ENCODE measurements at regions not wholly inside any gene's neighbourhood (a gene's known extent, or its start where the extent isn't known, plus 50 kb on each side); places are given as distances from the start of the nearest gene placed in this dataset.

- Histone ChIP-seq H3K36me3 (ENCODE audit: insufficient read depth, low read depth, low read length) (no peaks in the 10 kb centered on the region), H3K4me1 (ENCODE audit: insufficient read depth, low read length) (no peaks in the 10 kb centered on the region; the same call in 1 of the 2 replicates), H3K27me3 (ENCODE audit: insufficient read depth, low read length) (no peaks in the 10 kb centered on the region), H3K4me3 (ENCODE audit: low read length) (no peak overlapping the region), H3K9me3 (ENCODE audit: insufficient read depth, low read depth, low read length) (no peaks in the 10 kb centered on the region), H3K27ac (ENCODE audit: low read length) (no peak overlapping the region), H3K9ac (ENCODE audit: low read depth, low read length) (no peak overlapping the region)
Observed at GRCh38 chr11:116457336-116458007, 315.3 kb downstream of the BUD13 start.

- no peaks in the 10 kb centered on the region; the same call in 1 of the 2 replicates for H3K4me1 ChIP-seq (ENCODE audit: insufficient read depth, low read length)
- H3K36me3 ChIP-seq (ENCODE audit: insufficient read depth, low read depth, low read length) = no peaks in the 10 kb centered on the region
- no peak overlapping the region for H3K27ac ChIP-seq (ENCODE audit: low read length)
- no peak overlapping the region for H3K4me3 ChIP-seq (ENCODE audit: low read length)
- H3K9me3 ChIP-seq (ENCODE audit: insufficient read depth, low read depth, low read length) = 0 out of 2 replicates have a peak, but pooled peaks cover 3% of the 10 kb centered on the region
- H3K27me3 ChIP-seq (ENCODE audit: insufficient read depth, low read length) = no peaks in the 10 kb centered on the region
- H3K9ac ChIP-seq (ENCODE audit: low read depth, low read length) = no peak overlapping the region
Observed at GRCh38 chr11:116454951-116455350, 317.8 kb downstream of the BUD13 start.

- peaks cover 8% of the 10 kb centered on the region; the same call in 1 of the 2 replicates for H3K9me3 ChIP-seq (ENCODE audit: insufficient read depth, low read depth, low read length)
- H3K4me3 ChIP-seq (ENCODE audit: low read length) = no peak overlapping the region
- no peaks in the 10 kb centered on the region; the same call in 1 of the 2 replicates for H3K4me1 ChIP-seq (ENCODE audit: insufficient read depth, low read length)
- no peaks in the 10 kb centered on the region for H3K27me3 ChIP-seq (ENCODE audit: insufficient read depth, low read length)
- no peaks in the 10 kb centered on the region for H3K36me3 ChIP-seq (ENCODE audit: insufficient read depth, low read depth, low read length)
- H3K9ac ChIP-seq (ENCODE audit: low read depth, low read length) = no peak overlapping the region
- no peak overlapping the region for H3K27ac ChIP-seq (ENCODE audit: low read length)
Observed at GRCh38 chr11:116454020-116454645, 318.7 kb downstream of the BUD13 start.

GRCh38 chr11:116452461-116452860, 320.3 kb downstream of the BUD13 start:
- H3K27me3 ChIP-seq (ENCODE audit: insufficient read depth, low read length) = no peaks in the 10 kb centered on the region

GRCh38 chr11:116449522-116449921, 323.3 kb downstream of the BUD13 start:
- Histone ChIP-seq H3K27ac (ENCODE audit: low read length) (no peak overlapping the region), H3K36me3 (ENCODE audit: insufficient read depth, low read depth, low read length) (no peaks in the 10 kb centered on the region), H3K27me3 (ENCODE audit: insufficient read depth, low read length) (no peaks in the 10 kb centered on the region), H3K4me3 (ENCODE audit: low read length) (no peak overlapping the region), H3K4me1 (ENCODE audit: insufficient read depth, low read length) (peaks cover 25% of the 10 kb centered on the region; the same call in 1 of the 2 replicates), H3K9me3 (ENCODE audit: insufficient read depth, low read depth, low read length) (peaks cover 8% of the 10 kb centered on the region; the same call in 1 of the 2 replicates), H3K9ac (ENCODE audit: low read depth, low read length) (no peak overlapping the region)

More at GRCh38 chr11:116452461-116452860, 320.3 kb downstream of the BUD13 start:
- peaks cover 7% of the 10 kb centered on the region; the same call in 1 of the 2 replicates for H3K4me1 ChIP-seq (ENCODE audit: insufficient read depth, low read length)
- no peak overlapping the region for H3K4me3 ChIP-seq (ENCODE audit: low read length)
- H3K9ac ChIP-seq (ENCODE audit: low read depth, low read length) = no peak overlapping the region
- H3K27ac ChIP-seq (ENCODE audit: low read length) = no peak overlapping the region
- H3K9me3 ChIP-seq (ENCODE audit: insufficient read depth, low read depth, low read length) = peaks cover 8% of the 10 kb centered on the region; the same call in 1 of the 2 replicates
- H3K36me3 ChIP-seq (ENCODE audit: insufficient read depth, low read depth, low read length) = no peaks in the 10 kb centered on the region

GRCh38 chr11:116446048-116446941, 326.5 kb downstream of the BUD13 start:
- no peak overlapping the region for H3K27ac ChIP-seq (ENCODE audit: low read length)
- H3K36me3 ChIP-seq (ENCODE audit: insufficient read depth, low read depth, low read length) = peaks cover 8% of the 10 kb centered on the region; the same call in 1 of the 2 replicates
- peak overlapping the region; percentile 41 for H3K4me3 ChIP-seq (ENCODE audit: low read length)
- peaks cover 23% of the 10 kb centered on the region for H3K9me3 ChIP-seq (ENCODE audit: insufficient read depth, low read depth, low read length)
- H3K4me1 ChIP-seq (ENCODE audit: insufficient read depth, low read length) = peaks cover 25% of the 10 kb centered on the region; the same call in 1 of the 2 replicates
- H3K27me3 ChIP-seq (ENCODE audit: insufficient read depth, low read length) = no peaks in the 10 kb centered on the region
- H3K9ac ChIP-seq (ENCODE audit: low read depth, low read length) = peak overlapping the region; percentile 4; the same call in 1 of the 2 replicates

- peaks cover 25% of the 10 kb centered on the region; the same call in 1 of the 2 replicates for H3K4me1 ChIP-seq (ENCODE audit: insufficient read depth, low read length)
- H3K27me3 ChIP-seq (ENCODE audit: insufficient read depth, low read length) = no peaks in the 10 kb centered on the region
- H3K4me3 ChIP-seq (ENCODE audit: low read length) = peak overlapping the region; percentile 42; the same call in 1 of the 2 replicates
- H3K9me3 ChIP-seq (ENCODE audit: insufficient read depth, low read depth, low read length) = peaks cover 31% of the 10 kb centered on the region
- H3K36me3 ChIP-seq (ENCODE audit: insufficient read depth, low read depth, low read length) = peaks cover 12% of the 10 kb centered on the region; the same call in 1 of the 2 replicates
- peak overlapping the region; percentile 55; the same call in 1 of the 2 replicates for H3K9ac ChIP-seq (ENCODE audit: low read depth, low read length)
- H3K27ac ChIP-seq (ENCODE audit: low read length) = peak overlapping the region; percentile 43
Observed at GRCh38 chr11:116445108-116446047, 327.4 kb downstream of the BUD13 start.

- Histone ChIP-seq H3K9ac (ENCODE audit: low read depth, low read length) (no peak overlapping the region), H3K27ac (ENCODE audit: low read length) (no peak overlapping the region), H3K27me3 (ENCODE audit: insufficient read depth, low read length) (no peaks in the 10 kb centered on the region), H3K9me3 (ENCODE audit: insufficient read depth, low read depth, low read length) (peaks cover 32% of the 10 kb centered on the region), H3K4me3 (ENCODE audit: low read length) (peak overlapping the region; percentile 19; the same call in 1 of the 2 replicates), H3K36me3 (ENCODE audit: insufficient read depth, low read depth, low read length) (peaks cover 15% of the 10 kb centered on the region; the same call in 1 of the 2 replicates), H3K4me1 (ENCODE audit: insufficient read depth, low read length) (peaks cover 17% of the 10 kb centered on the region; the same call in 1 of the 2 replicates)
Observed at GRCh38 chr11:116442238-116442752, 330.5 kb downstream of the BUD13 start.

- no peak overlapping the region for H3K27ac ChIP-seq (ENCODE audit: low read length)
Observed at GRCh38 chr11:116439361-116439677, 333.5 kb downstream of the BUD13 start.

GRCh38 chr11:116438651-116439360, 334.0 kb downstream of the BUD13 start:
- no peak overlapping the region for H3K9ac ChIP-seq (ENCODE audit: low read depth, low read length)
- peaks cover 15% of the 10 kb centered on the region; the same call in 1 of the 2 replicates for H3K36me3 ChIP-seq (ENCODE audit: insufficient read depth, low read depth, low read length)
- H3K4me3 ChIP-seq (ENCODE audit: low read length) = no peak overlapping the region
- no peaks in the 10 kb centered on the region for H3K4me1 ChIP-seq (ENCODE audit: insufficient read depth, low read length)
- no peak overlapping the region for H3K27ac ChIP-seq (ENCODE audit: low read length)
- H3K9me3 ChIP-seq (ENCODE audit: insufficient read depth, low read depth, low read length) = peaks cover 32% of the 10 kb centered on the region
- no peaks in the 10 kb centered on the region for H3K27me3 ChIP-seq (ENCODE audit: insufficient read depth, low read length)

More at GRCh38 chr11:116439361-116439677, 333.5 kb downstream of the BUD13 start:
- H3K4me3 ChIP-seq (ENCODE audit: low read length) = no peak overlapping the region
- no peaks in the 10 kb centered on the region for H3K4me1 ChIP-seq (ENCODE audit: insufficient read depth, low read length)
- peaks cover 15% of the 10 kb centered on the region; the same call in 1 of the 2 replicates for H3K36me3 ChIP-seq (ENCODE audit: insufficient read depth, low read depth, low read length)
- no peak overlapping the region for H3K9ac ChIP-seq (ENCODE audit: low read depth, low read length)
- H3K9me3 ChIP-seq (ENCODE audit: insufficient read depth, low read depth, low read length) = peaks cover 32% of the 10 kb centered on the region
- H3K27me3 ChIP-seq (ENCODE audit: insufficient read depth, low read length) = no peaks in the 10 kb centered on the region

Data from iPS-20b (cell line).